K562 (cell line): ENCODE measurements at regions not wholly inside any gene's neighbourhood (a gene's known extent, or its start where the extent isn't known, plus 50 kb on each side); places are given as distances from the start of the nearest gene placed in this dataset.

ENCODE experiments used
- TF ChIP-seq, protein P1 (sequence below), 2 experiments: fragments of 450-650 bp in 1 of 2; sonication (generic) in 1 of 2; formaldehyde crosslinking in 1 of 2; IDR thresholded peaks; 2 replicates each; pipeline versions ENCODE4 v1.7.1 to v1.9.0; 2016 to 2022; ENCODE audit warnings: inconsistent platforms in 1 of 2, mild to moderate bottlenecking in 1 of 2, missing genetic modification reagents in 1 of 2

GRCh38 chr4:55177461-55177860, 52.1 kb upstream of the KDR start (continued):
- TF ChIP-seq, protein P1, sequence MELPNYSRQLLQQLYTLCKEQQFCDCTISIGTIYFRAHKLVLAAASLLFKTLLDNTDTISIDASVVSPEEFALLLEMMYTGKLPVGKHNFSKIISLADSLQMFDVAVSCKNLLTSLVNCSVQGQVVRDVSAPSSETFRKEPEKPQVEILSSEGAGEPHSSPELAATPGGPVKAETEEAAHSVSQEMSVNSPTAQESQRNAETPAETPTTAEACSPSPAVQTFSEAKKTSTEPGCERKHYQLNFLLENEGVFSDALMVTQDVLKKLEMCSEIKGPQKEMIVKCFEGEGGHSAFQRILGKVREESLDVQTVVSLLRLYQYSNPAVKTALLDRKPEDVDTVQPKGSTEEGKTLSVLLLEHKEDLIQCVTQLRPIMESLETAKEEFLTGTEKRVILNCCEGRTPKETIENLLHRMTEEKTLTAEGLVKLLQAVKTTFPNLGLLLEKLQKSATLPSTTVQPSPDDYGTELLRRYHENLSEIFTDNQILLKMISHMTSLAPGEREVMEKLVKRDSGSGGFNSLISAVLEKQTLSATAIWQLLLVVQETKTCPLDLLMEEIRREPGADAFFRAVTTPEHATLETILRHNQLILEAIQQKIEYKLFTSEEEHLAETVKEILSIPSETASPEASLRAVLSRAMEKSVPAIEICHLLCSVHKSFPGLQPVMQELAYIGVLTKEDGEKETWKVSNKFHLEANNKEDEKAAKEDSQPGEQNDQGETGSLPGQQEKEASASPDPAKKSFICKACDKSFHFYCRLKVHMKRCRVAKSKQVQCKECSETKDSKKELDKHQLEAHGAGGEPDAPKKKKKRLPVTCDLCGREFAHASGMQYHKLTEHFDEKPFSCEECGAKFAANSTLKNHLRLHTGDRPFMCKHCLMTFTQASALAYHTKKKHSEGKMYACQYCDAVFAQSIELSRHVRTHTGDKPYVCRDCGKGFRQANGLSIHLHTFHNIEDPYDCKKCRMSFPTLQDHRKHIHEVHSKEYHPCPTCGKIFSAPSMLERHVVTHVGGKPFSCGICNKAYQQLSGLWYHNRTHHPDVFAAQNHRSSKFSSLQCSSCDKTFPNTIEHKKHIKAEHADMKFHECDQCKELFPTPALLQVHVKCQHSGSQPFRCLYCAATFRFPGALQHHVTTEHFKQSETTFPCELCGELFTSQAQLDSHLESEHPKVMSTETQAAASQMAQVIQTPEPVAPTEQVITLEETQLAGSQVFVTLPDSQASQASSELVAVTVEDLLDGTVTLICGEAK (IDR thresholded peaks at IDR 0.05): no peak
- TF ChIP-seq, protein P1 (CRISPR knock-in tag; IDR thresholded peaks at IDR 0.05): no peak
